HepG2 (cell line): ENCODE measurements at regions not wholly inside any gene's neighbourhood (a gene's known extent, or its start where the extent isn't known, plus 50 kb on each side); places are given as distances from the start of the nearest gene placed in this dataset.

ENCODE experiments used
- ATAC-seq: fragments of 200-7000 bp; cut with Tn5 transposase; 3 replicates; pipeline ENCODE4 v1.9.1; 2020; ENCODE audit warnings: mild to moderate bottlenecking, moderate library complexity
- BruUV-seq: library from RNA; stranded (reverse); fragments of 400-500 nt; replicated peaks from 2 replicates; lab custom pipeline; 2021; lab: Mats Ljungman, UMichigan
- CTCF ChIA-PET: fragments of 300-600 bp; formaldehyde crosslinking; extraction: SDS; loops from one replicate; lab custom pipeline; 2021; ENCODE audit warnings: low total read pairs, inconsistent platforms, low intra/inter-chr PET ratio; lab: Yijun Ruan, JAX
- POLR2A ChIA-PET: fragments of 350-600 bp; sonication (Branson Sonifier 250); formaldehyde crosslinking; loops from one replicate; lab custom pipeline; 2020; ENCODE audit warnings: antibody characterized with exemption, inconsistent platforms; lab: Yijun Ruan, JAX
- DNase-seq: peaks from one replicate; pipeline ENCODE4 v3.0.0-alpha.2; 2015; ENCODE audit warnings: low spot score
- FAIRE-seq: peaks from 3 replicates; lab custom pipeline; 2011; peaks lifted over from hg19 to GRCh38; lab: Jason Lieb, UNC
- H2AFZ ChIP-seq: one replicate; pipeline ENCODE4 v1.6.1; 2011; ENCODE audit warnings: low read length, inconsistent platforms
- H3K27ac ChIP-seq: fragments of 300-600 bp; 3 replicates; pipeline ENCODE4 v1.8.0; 2011; ENCODE audit warnings: mixed run types, mild to moderate bottlenecking, mixed read lengths, low read length, inconsistent platforms; ENCODE audit not compliant: insufficient read depth; ENCODE audit errors: extremely low read length
- H3K27me3 ChIP-seq, 2 experiments: fragments of 200-600 bp in 1 of 2; 2 replicates in 1 of 2; 3 replicates in 1 of 2; pipeline versions ENCODE4 v1.6.0 to v1.8.0; 2011; ENCODE audit warnings: low read length in 2 of 2, mild to moderate bottlenecking in 2 of 2, moderate library complexity in 2 of 2, inconsistent platforms in 1 of 2; ENCODE audit not compliant: insufficient read depth in 2 of 2, control insufficient read depth in 1 of 2
- H3K36me3 ChIP-seq, 2 experiments: fragments of 200-600 bp in 1 of 2; replicated peaks in 1 of 2; 2 replicates in 1 of 2; 3 replicates in 1 of 2; pipeline versions ENCODE4 v1.5.1 to v1.8.0; 2011; ENCODE audit warnings: low read length in 2 of 2, inconsistent platforms in 1 of 2; ENCODE audit not compliant: insufficient read depth in 2 of 2, control insufficient read depth in 1 of 2
- H3K4me1 ChIP-seq: 2 replicates; pipeline ENCODE4 v1.5.1; 2012; ENCODE audit warnings: low read length, inconsistent platforms; ENCODE audit not compliant: insufficient read depth
- H3K4me2 ChIP-seq: 2 replicates; pipeline ENCODE4 v1.6.0; 2011; ENCODE audit warnings: low read depth, low read length, inconsistent platforms
- H3K4me3 ChIP-seq, 3 experiments: fragments of 200-600 bp in 1 of 3; sonication (generic), shearing (Covaris generic) in 1 of 3; replicated peaks in 1 of 3; 2 replicates each; pipeline ENCODE4 v1.5.1; 2011 to 2016; ENCODE audit warnings: low read length in 3 of 3, inconsistent platforms in 2 of 3, low read depth in 2 of 3, mild to moderate bottlenecking in 2 of 3, control low read depth in 1 of 3, mixed read lengths in 1 of 3; ENCODE audit not compliant: insufficient read depth in 1 of 3
- H3K79me2 ChIP-seq: one replicate; pipeline ENCODE4 v1.6.1; 2011; ENCODE audit warnings: low read length, inconsistent platforms; ENCODE audit not compliant: insufficient read depth
- H3K9ac ChIP-seq: 2 replicates; pipeline ENCODE4 v1.6.0; 2011; ENCODE audit warnings: mild to moderate bottlenecking, low read depth, low read length, inconsistent platforms; ENCODE audit not compliant: insufficient read depth
- H3K9me3 ChIP-seq: 2 replicates; pipeline ENCODE4 v1.5.1; 2012; ENCODE audit warnings: mild to moderate bottlenecking, low read length
- H4K20me1 ChIP-seq: 2 replicates; pipeline ENCODE4 v1.6.0; 2011; ENCODE audit warnings: inconsistent platforms, mild to moderate bottlenecking, low read length, moderate library complexity; ENCODE audit not compliant: insufficient read depth
- CAMTA2 ChIP-seq: sonication (generic); formaldehyde crosslinking; IDR thresholded peaks from 2 replicates; pipeline ENCODE4 v1.4.0; 2020; ENCODE audit warnings: mild to moderate bottlenecking, missing genetic modification reagents, borderline replicate concordance
- CHCHD3 ChIP-seq: sonication (generic); formaldehyde crosslinking; IDR thresholded peaks from 2 replicates; pipeline ENCODE4 v1.8.0; 2022; ENCODE audit warnings: mild to moderate bottlenecking, missing genetic modification reagents, moderate library complexity
- NFIC ChIP-seq: IDR thresholded peaks from 2 replicates; pipeline ENCODE4 v1.6.1; 2012; ENCODE audit warnings: mild to moderate bottlenecking, low read length, inconsistent platforms
- SCMH1 ChIP-seq: sonication (generic); formaldehyde crosslinking; IDR thresholded peaks from 2 replicates; pipeline ENCODE4 v1.9.0; 2021; ENCODE audit warnings: missing genetic modification reagents, mild to moderate bottlenecking, borderline replicate concordance
- SP2 ChIP-seq: sonication (generic); formaldehyde crosslinking; IDR thresholded peaks from 2 replicates; pipeline ENCODE4 v1.5.1; 2020; ENCODE audit warnings: mild to moderate bottlenecking, missing genetic modification reagents
- SPEN ChIP-seq: sonication (generic); formaldehyde crosslinking; IDR thresholded peaks from 2 replicates; pipeline ENCODE4 v1.5.1; 2020; ENCODE audit warnings: low read depth, mild to moderate bottlenecking, missing genetic modification reagents
- YEATS4 ChIP-seq: sonication (generic); formaldehyde crosslinking; IDR thresholded peaks from 2 replicates; pipeline ENCODE4 v1.4.0; 2020; ENCODE audit warnings: missing genetic modification reagents, borderline replicate concordance
- ZBTB3 ChIP-seq: sonication (generic); formaldehyde crosslinking; IDR thresholded peaks from 2 replicates; pipeline ENCODE4 v1.4.0; 2020; ENCODE audit warnings: low read depth, mild to moderate bottlenecking, moderate library complexity, missing genetic modification reagents, borderline replicate concordance
- ZNF260 ChIP-seq: sonication (generic); formaldehyde crosslinking; IDR thresholded peaks from 2 replicates; pipeline ENCODE4 v1.4.0; 2020; ENCODE audit warnings: missing genetic modification reagents, low read depth, mild to moderate bottlenecking, borderline replicate concordance
- ZNF337 ChIP-seq: sonication (generic); formaldehyde crosslinking; IDR thresholded peaks from 2 replicates; pipeline ENCODE4 v1.5.1; 2020; ENCODE audit warnings: missing genetic modification reagents, low read depth, mild to moderate bottlenecking, borderline replicate concordance
- ZNF766 ChIP-seq: sonication (generic); formaldehyde crosslinking; IDR thresholded peaks from 2 replicates; pipeline ENCODE4 v1.5.0; 2020; ENCODE audit warnings: missing genetic modification reagents, borderline replicate concordance
- ZSCAN31 ChIP-seq: sonication (generic); formaldehyde crosslinking; IDR thresholded peaks from 2 replicates; pipeline ENCODE4 v1.5.0; 2020; ENCODE audit warnings: low read depth, mild to moderate bottlenecking, missing genetic modification reagents
- WGBS: methylation state at CpG from one replicate; pipeline ENCODE4 v1.1.6; 2017; ENCODE audit warnings: low lambda C conversion rate; 5-methylcytosine and 5-hydroxymethylcytosine counted together
- in situ Hi-C: cut with HindIII; loops from 2 replicates; pipeline ENCODE4 v1.10.0; 2017; ENCODE audit warnings: low pct_unique_long_range_greater_than_20kb; ENCODE audit not compliant: extremely low pct_ligation_motif_present
- intact Hi-C: fragments of 100-400 bp; cut with micrococcal nuclease; formaldehyde crosslinking; loops from one replicate; pipeline ENCODE4 v1.10.0; 2022; ENCODE audit not compliant: unreplicated experiment
- TF ChIP-seq, protein P1 (sequence below): sonication (generic); formaldehyde crosslinking; IDR thresholded peaks from 2 replicates; pipeline ENCODE4 v1.4.0; 2020; ENCODE audit warnings: mild to moderate bottlenecking, missing genetic modification reagents
- TF ChIP-seq, protein P2 (sequence below): sonication (generic); formaldehyde crosslinking; IDR thresholded peaks from 2 replicates; pipeline ENCODE4 v1.8.0; 2022; ENCODE audit warnings: missing genetic modification reagents, mild to moderate bottlenecking, moderate library complexity, borderline replicate concordance
- TF ChIP-seq, protein P3 (sequence below): sonication (generic); formaldehyde crosslinking; conservative IDR thresholded peaks from 2 replicates; pipeline ENCODE4 v1.8.1; 2023; ENCODE audit warnings: missing genetic modification reagents
- TF ChIP-seq, protein P4 (sequence below): sonication (generic); formaldehyde crosslinking; IDR thresholded peaks from 2 replicates; pipeline ENCODE4 v1.5.0; 2020; ENCODE audit warnings: missing genetic modification reagents
- TF ChIP-seq, protein P5 (sequence below): sonication (generic); formaldehyde crosslinking; IDR thresholded peaks from 2 replicates; pipeline ENCODE4 v1.5.0; 2020; ENCODE audit warnings: missing genetic modification reagents

DNA sequence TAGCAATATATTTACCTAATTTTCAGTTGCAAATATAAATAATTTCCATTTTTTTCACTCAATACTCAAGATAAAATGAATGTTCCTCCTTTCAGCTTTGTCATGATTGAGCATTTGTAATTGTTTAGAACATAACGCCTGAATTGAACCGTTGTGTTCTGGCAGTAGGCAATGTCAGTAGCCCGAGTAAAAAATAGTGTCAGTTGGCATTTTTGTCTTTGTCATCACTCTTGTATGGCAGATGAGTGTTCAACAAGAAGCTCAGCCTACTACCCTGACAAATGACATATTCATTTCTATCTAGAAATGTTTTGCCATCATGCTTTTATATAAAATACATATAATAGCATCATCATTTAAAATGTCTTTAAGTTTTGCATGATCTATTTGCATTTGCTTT, 691.4 kb upstream of the NCAM2 start (continued):
- TF ChIP-seq CAMTA2 (CRISPR knock-in tag): no peak
- TF ChIP-seq, protein P1, sequence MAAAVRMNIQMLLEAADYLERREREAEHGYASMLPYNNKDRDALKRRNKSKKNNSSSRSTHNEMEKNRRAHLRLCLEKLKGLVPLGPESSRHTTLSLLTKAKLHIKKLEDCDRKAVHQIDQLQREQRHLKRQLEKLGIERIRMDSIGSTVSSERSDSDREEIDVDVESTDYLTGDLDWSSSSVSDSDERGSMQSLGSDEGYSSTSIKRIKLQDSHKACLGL: no peak
- no peak for TF ChIP-seq NFIC
- no peak for TF ChIP-seq ZNF260 (CRISPR knock-in tag)
- no peak for TF ChIP-seq YEATS4
- no peak for TF ChIP-seq ZNF337
- TF ChIP-seq, protein P2, sequence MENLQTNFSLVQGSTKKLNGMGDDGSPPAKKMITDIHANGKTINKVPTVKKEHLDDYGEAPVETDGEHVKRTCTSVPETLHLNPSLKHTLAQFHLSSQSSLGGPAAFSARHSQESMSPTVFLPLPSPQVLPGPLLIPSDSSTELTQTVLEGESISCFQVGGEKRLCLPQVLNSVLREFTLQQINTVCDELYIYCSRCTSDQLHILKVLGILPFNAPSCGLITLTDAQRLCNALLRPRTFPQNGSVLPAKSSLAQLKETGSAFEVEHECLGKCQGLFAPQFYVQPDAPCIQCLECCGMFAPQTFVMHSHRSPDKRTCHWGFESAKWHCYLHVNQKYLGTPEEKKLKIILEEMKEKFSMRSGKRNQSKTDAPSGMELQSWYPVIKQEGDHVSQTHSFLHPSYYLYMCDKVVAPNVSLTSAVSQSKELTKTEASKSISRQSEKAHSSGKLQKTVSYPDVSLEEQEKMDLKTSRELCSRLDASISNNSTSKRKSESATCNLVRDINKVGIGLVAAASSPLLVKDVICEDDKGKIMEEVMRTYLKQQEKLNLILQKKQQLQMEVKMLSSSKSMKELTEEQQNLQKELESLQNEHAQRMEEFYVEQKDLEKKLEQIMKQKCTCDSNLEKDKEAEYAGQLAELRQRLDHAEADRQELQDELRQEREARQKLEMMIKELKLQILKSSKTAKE (CRISPR knock-in tag): no peak
- TF ChIP-seq CHCHD3: no peak

DNA sequence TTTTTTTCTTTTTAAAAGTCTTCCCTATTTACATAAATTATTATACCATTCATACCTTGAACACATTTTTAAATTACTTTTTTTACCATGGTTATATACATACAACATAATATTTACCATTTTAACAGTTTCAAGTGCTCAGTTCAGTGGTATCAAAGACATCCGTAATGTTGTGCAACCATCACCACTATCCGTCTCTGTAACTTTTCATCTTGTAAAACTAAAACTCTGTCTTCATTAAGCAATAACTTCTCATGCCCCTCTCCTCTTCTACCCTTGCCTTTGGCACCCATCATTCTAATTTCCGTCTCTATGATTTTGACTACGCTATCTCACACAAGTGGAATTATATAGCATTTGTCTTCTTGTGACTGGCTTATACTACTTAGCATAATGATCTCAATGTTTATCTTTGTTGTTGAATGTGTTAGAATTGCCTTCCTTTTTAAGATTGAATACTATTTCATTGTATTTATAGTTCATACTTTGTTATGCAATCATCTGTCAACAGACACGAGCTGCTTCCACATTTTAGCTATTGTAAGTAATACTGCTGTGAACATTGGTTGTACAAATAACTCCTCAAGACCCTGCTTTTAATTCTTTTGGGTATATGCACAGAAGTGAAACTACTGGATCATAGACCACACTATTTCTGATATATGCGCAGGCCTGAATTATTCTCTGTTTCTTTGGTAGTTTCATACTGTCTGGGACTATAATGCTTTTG, 689.5 kb upstream of the NCAM2 start:
- no TSS peak for BruUV-seq
- TF ChIP-seq SP2 (CRISPR knock-in tag): no peak
- TF ChIP-seq ZSCAN31: no peak
- no peak for TF ChIP-seq ZBTB3 (CRISPR knock-in tag)
- TF ChIP-seq ZNF766 (CRISPR knock-in tag): no peak
- TF ChIP-seq, protein P3, sequence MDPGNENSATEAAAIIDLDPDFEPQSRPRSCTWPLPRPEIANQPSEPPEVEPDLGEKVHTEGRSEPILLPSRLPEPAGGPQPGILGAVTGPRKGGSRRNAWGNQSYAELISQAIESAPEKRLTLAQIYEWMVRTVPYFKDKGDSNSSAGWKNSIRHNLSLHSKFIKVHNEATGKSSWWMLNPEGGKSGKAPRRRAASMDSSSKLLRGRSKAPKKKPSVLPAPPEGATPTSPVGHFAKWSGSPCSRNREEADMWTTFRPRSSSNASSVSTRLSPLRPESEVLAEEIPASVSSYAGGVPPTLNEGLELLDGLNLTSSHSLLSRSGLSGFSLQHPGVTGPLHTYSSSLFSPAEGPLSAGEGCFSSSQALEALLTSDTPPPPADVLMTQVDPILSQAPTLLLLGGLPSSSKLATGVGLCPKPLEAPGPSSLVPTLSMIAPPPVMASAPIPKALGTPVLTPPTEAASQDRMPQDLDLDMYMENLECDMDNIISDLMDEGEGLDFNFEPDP (CRISPR knock-in tag): no peak
- TF ChIP-seq, protein P4, sequence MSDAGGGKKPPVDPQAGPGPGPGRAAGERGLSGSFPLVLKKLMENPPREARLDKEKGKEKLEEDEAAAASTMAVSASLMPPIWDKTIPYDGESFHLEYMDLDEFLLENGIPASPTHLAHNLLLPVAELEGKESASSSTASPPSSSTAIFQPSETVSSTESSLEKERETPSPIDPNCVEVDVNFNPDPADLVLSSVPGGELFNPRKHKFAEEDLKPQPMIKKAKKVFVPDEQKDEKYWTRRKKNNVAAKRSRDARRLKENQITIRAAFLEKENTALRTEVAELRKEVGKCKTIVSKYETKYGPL: no peak
- no peak for TF ChIP-seq SCMH1 (CRISPR knock-in tag)
- TF ChIP-seq, protein P5, sequence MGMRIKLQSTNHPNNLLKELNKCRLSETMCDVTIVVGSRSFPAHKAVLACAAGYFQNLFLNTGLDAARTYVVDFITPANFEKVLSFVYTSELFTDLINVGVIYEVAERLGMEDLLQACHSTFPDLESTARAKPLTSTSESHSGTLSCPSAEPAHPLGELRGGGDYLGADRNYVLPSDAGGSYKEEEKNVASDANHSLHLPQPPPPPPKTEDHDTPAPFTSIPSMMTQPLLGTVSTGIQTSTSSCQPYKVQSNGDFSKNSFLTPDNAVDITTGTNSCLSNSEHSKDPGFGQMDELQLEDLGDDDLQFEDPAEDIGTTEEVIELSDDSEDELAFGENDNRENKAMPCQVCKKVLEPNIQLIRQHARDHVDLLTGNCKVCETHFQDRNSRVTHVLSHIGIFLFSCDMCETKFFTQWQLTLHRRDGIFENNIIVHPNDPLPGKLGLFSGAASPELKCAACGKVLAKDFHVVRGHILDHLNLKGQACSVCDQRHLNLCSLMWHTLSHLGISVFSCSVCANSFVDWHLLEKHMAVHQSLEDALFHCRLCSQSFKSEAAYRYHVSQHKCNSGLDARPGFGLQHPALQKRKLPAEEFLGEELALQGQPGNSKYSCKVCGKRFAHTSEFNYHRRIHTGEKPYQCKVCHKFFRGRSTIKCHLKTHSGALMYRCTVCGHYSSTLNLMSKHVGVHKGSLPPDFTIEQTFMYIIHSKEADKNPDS (CRISPR knock-in tag): no peak
- no peak for TF ChIP-seq SPEN (CRISPR knock-in tag)

More for the DNA sequence above, 689.5 kb upstream of the NCAM2 start:
- Histone ChIP-seq H2AFZ (no peak overlapping the region), H3K4me3 (no peak overlapping the region), H3K9me3 (peaks cover 78% of the 10 kb centered on the region), H3K9ac (no peak overlapping the region), H4K20me1 (no peaks in the 10 kb centered on the region), H3K36me3 (no peaks in the 10 kb centered on the region), H3K4me2 (no peak overlapping the region), H3K79me2 (no peaks in the 10 kb centered on the region), H3K27me3 (no peaks in the 10 kb centered on the region), H3K27ac (no peak overlapping the region), H3K4me1 (no peaks in the 10 kb centered on the region)
- in situ Hi-C loops (no loop called here), intact Hi-C loops (no loop called here)
- ChIA-PET POLR2A (no interaction called here), CTCF (no interaction called here)
- DNase-seq (no peak), FAIRE-seq (no peak), ATAC-seq (no peak)
- 34% methylated on average over 6 of the region's 6 CpGs for whole genome bisulfite sequencing
